PC-3 (cell line): ENCODE measurements at regions not wholly inside any gene's neighbourhood (a gene's known extent, or its start where the extent isn't known, plus 50 kb on each side); places are given as distances from the start of the nearest gene placed in this dataset.

Source experiments
- ATAC-seq: fragments of 200-7000 bp; cut with Tn5 transposase; 2 replicates; pipeline ENCODE4 v1.9.1; 2020; ENCODE audit warnings: mild to moderate bottlenecking, moderate library complexity
- BruUV-seq: library from RNA; stranded (reverse); fragments of 400-500 nt; replicated peaks from 2 replicates; lab custom pipeline; 2021; lab: Mats Ljungman, UMichigan
- CTCF ChIA-PET: fragments of 300-600 bp; sonication (Branson Sonifier 250); formaldehyde crosslinking; loops from one replicate; lab custom pipeline; 2022; ENCODE audit warnings: antibody characterized with exemption; lab: Charles Lee
- POLR2A ChIA-PET: fragments of 300-600 bp; sonication (Branson Sonifier 250); formaldehyde crosslinking; loops from one replicate; lab custom pipeline; 2022; ENCODE audit warnings: antibody characterized with exemption; ENCODE audit not compliant: unreplicated experiment; lab: Charles Lee
- DNase-seq: peaks from one replicate; pipeline ENCODE4 v3.0.0-alpha.2; 2015
- H2AFZ ChIP-seq: fragments of 300-600 bp; sonication (generic); 2 replicates; pipeline ENCODE4 v1.6.0; 2016; ENCODE audit warnings: antibody characterized with exemption, low read length
- H3F3A ChIP-seq: fragments of 300-600 bp; sonication (generic); one replicate; pipeline ENCODE4 v1.6.0; 2017; ENCODE audit warnings: antibody characterized with exemption, low read length, control low read depth, mild to moderate bottlenecking; ENCODE audit not compliant: unreplicated experiment
- H3K27ac ChIP-seq: fragments of 300-600 bp; sonication (generic); 2 replicates; pipeline ENCODE4 v1.5.1; 2016; ENCODE audit warnings: mild to moderate bottlenecking, low read length
- H3K27me3 ChIP-seq: fragments of 300-600 bp; sonication (generic); 2 replicates; pipeline ENCODE4 v1.6.1; 2016; ENCODE audit warnings: low read length, mixed read lengths
- H3K36me3 ChIP-seq: fragments of 300-600 bp; sonication (generic); 2 replicates; pipeline ENCODE4 v1.6.1; 2016; ENCODE audit warnings: low read depth, mixed run types, low read length, mixed read lengths
- H3K4me1 ChIP-seq: fragments of 300-600 bp; sonication (generic); 2 replicates; pipeline ENCODE4 v1.5.1; 2016; ENCODE audit warnings: low read length; ENCODE audit not compliant: insufficient read depth
- H3K4me2 ChIP-seq: fragments of 300-600 bp; sonication (generic); 2 replicates; pipeline ENCODE4 v1.6.0; 2016; ENCODE audit warnings: low read length
- H3K4me3 ChIP-seq: fragments of 300-600 bp; sonication (generic); 2 replicates; pipeline ENCODE4 v1.5.1; 2016; ENCODE audit warnings: mild to moderate bottlenecking, low read length, mixed read lengths
- H3K79me2 ChIP-seq: fragments of 300-600 bp; sonication (generic); 2 replicates; pipeline ENCODE4 v1.6.1; 2017; ENCODE audit warnings: low read length, mixed read lengths
- H3K9ac ChIP-seq: fragments of 300-600 bp; sonication (generic); 2 replicates; pipeline ENCODE4 v1.6.0; 2016; ENCODE audit warnings: mild to moderate bottlenecking, low read length
- H3K9me2 ChIP-seq: fragments of 300-600 bp; sonication (generic); replicated peaks from 2 replicates; pipeline ENCODE4 v1.6.1; 2016; ENCODE audit warnings: mixed run types, low read length, mixed read lengths
- H3K9me3 ChIP-seq: fragments of 300-600 bp; sonication (generic); 2 replicates; pipeline ENCODE4 v1.6.1; 2016; ENCODE audit warnings: low read length, mixed read lengths
- H4K20me1 ChIP-seq: fragments of 300-600 bp; sonication (generic); 2 replicates; pipeline ENCODE4 v1.6.1; 2016; ENCODE audit warnings: low read length, mixed read lengths
- EZH2 ChIP-seq: fragments of 300-600 bp; sonication (generic); IDR thresholded peaks from one replicate; pipeline ENCODE4 v1.6.1; 2017; ENCODE audit warnings: antibody characterized with exemption, mild to moderate bottlenecking, low read length; ENCODE audit not compliant: unreplicated experiment
- EZH2phosphoT487 ChIP-seq: fragments of 300-600 bp; sonication (generic); IDR thresholded peaks from 2 replicates; pipeline ENCODE4 v1.6.1; 2018; ENCODE audit warnings: mild to moderate bottlenecking, antibody characterized with exemption, low read length, borderline replicate concordance
- intact Hi-C: fragments of 100-400 bp; cut with micrococcal nuclease; formaldehyde crosslinking; loops from 2 replicates; pipeline ENCODE4 v1.9.0; 2023
- TF ChIP-seq, protein P1 (sequence below): fragments of 300-600 bp; sonication (generic); conservative IDR thresholded peaks from 2 replicates; pipeline ENCODE4 v1.5.1; 2017; ENCODE audit warnings: antibody characterized with exemption, low read depth, mild to moderate bottlenecking, low read length

DNA sequence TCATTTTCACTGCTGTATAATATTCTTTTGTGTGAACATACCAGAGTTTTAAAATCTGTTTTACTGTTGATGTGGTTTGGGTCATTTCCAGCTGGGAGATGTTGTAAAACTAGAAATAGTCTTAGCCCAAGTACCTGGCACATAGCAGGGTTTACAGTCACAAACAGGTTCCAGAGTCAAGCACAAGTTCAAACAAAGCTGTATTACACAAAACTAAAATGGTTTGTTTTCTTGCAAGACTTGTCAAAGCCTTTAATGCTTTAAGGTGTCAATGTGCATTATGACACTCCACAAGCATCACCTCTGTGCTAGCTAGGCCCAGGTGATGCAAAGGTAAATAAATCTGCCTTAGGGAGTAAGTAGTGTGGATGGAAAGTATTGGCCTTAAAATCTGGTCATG, 379.1 kb downstream of the MN1 start:
- Histone ChIP-seq H4K20me1 (no peaks in the 10 kb centered on the region), H2AFZ (no peak overlapping the region), H3K9me3 (no peaks in the 10 kb centered on the region), H3K4me2 (no peak overlapping the region), H3K36me3 (no peaks in the 10 kb centered on the region), H3K9me2 (no peaks in the 10 kb centered on the region), H3F3A (no peaks in the 10 kb centered on the region), H3K9ac (no peak overlapping the region), H3K27ac (no peak overlapping the region), H3K27me3 (no peaks in the 10 kb centered on the region), H3K4me3 (no peak overlapping the region), H3K4me1 (peaks cover 14% of the 10 kb centered on the region), H3K79me2 (no peaks in the 10 kb centered on the region)
- POLR2A ChIA-PET: no interaction called here
- no peak for ATAC-seq
- intact Hi-C loops: loop anchor here (5.0 kb wide), 1 partner anchor 55 kb away; no protein-coding TSS in a partner anchor
- TF ChIP-seq EZH2phosphoT487 (no peak), EZH2 (no peak)
- TF ChIP-seq, protein P1, sequence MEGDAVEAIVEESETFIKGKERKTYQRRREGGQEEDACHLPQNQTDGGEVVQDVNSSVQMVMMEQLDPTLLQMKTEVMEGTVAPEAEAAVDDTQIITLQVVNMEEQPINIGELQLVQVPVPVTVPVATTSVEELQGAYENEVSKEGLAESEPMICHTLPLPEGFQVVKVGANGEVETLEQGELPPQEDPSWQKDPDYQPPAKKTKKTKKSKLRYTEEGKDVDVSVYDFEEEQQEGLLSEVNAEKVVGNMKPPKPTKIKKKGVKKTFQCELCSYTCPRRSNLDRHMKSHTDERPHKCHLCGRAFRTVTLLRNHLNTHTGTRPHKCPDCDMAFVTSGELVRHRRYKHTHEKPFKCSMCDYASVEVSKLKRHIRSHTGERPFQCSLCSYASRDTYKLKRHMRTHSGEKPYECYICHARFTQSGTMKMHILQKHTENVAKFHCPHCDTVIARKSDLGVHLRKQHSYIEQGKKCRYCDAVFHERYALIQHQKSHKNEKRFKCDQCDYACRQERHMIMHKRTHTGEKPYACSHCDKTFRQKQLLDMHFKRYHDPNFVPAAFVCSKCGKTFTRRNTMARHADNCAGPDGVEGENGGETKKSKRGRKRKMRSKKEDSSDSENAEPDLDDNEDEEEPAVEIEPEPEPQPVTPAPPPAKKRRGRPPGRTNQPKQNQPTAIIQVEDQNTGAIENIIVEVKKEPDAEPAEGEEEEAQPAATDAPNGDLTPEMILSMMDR: no peak
- CTCF ChIA-PET: no interaction called here
- no TSS peak for BruUV-seq
- DNase-seq: peak; percentile 46

DNA sequence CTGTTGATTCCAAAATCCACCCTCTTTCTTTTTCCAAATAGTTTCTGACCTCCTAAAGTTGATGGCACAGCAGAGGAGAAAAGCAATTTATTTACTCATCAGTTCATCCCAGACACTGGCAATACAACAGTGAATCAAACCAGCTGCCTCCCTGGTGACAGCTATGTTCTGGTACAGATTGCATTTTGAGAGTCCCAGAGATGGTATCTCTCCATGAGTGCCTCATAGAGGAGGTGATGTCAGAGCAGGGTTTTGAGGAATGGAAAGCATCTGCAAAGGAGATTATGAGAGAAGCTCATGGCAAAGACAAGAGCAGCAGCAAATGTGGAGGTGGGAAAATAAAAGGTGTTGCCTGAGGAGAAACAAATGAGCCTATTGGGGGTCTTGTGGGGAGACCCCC, 377.2 kb downstream of the MN1 start:
- BruUV-seq: no TSS peak
- no peak for ATAC-seq

DNA sequence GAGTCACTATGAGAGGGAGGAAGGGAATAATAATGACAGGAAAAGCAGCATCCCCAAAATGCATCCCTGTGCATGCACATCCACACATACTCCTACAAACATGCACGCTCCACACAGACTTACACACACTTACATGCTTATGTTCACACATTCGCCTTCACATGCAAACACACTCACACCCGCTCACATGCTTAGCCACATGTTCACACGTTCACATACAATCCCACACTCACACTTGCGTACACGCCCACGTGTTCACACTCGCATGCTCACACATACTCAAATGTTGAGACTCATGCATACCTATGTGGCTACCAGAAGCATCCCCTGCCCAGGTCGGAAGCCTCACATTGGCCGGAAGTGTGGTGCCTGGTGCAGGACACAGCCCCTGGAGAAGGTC, 372.1 kb downstream of the MN1 start:
- no peaks in the 10 kb centered on the region for H3K9me3 ChIP-seq
- H3K4me2 ChIP-seq: no peak overlapping the region
- DNase-seq (no peak), ATAC-seq (no peak)
- no peaks in the 10 kb centered on the region for H3K9me2 ChIP-seq
- no peaks in the 10 kb centered on the region for H3K36me3 ChIP-seq
- no peaks in the 10 kb centered on the region for H3K27me3 ChIP-seq
- ChIA-PET CTCF (no interaction called here), POLR2A (no interaction called here)
- intact Hi-C loops: no loop called here
- no peak overlapping the region for H3K9ac ChIP-seq
- no peaks in the 10 kb centered on the region for H3K79me2 ChIP-seq
- H2AFZ ChIP-seq: no peak overlapping the region
- peaks cover 10% of the 10 kb centered on the region for H3K4me1 ChIP-seq
- BruUV-seq: no TSS peak
- TF ChIP-seq, protein P1: no peak
- TF ChIP-seq EZH2: no peak
- no peak for TF ChIP-seq EZH2phosphoT487
- no peaks in the 10 kb centered on the region for H4K20me1 ChIP-seq
- no peak overlapping the region for H3K4me3 ChIP-seq
- no peaks in the 10 kb centered on the region for H3F3A ChIP-seq
- H3K27ac ChIP-seq: no peak overlapping the region

More for the DNA sequence above, 377.2 kb downstream of the MN1 start:
- Histone ChIP-seq H3K27ac (no peak overlapping the region), H3F3A (no peaks in the 10 kb centered on the region), H3K9me2 (no peaks in the 10 kb centered on the region), H2AFZ (no peak overlapping the region), H3K9ac (no peak overlapping the region), H3K4me2 (no peak overlapping the region), H3K79me2 (no peaks in the 10 kb centered on the region), H3K36me3 (no peaks in the 10 kb centered on the region), H3K27me3 (no peaks in the 10 kb centered on the region), H3K9me3 (no peaks in the 10 kb centered on the region), H3K4me1 (peaks cover 14% of the 10 kb centered on the region), H4K20me1 (no peaks in the 10 kb centered on the region), H3K4me3 (no peak overlapping the region)
- POLR2A ChIA-PET: no interaction called here
- no peak for TF ChIP-seq EZH2phosphoT487
- TF ChIP-seq, protein P1: no peak
- TF ChIP-seq EZH2: no peak
- DNase-seq: no peak
- CTCF ChIA-PET: no interaction called here
- intact Hi-C loops: loop anchor here (5.0 kb wide), 1 partner anchor 53 kb away; no protein-coding TSS in a partner anchor
